ENCODE measurements at regions not wholly inside any gene's neighbourhood (a gene's known extent, or its start where the extent isn't known, plus 50 kb on each side); places are given as distances from the start of the nearest gene placed in this dataset.
A peak's percentile ranks its signal among the peaks of the same experiment; 100 is the strongest.

GRCh38 chr4:14237911-14238310 lies 610.4 kb upstream of the BOD1L1 start:
- no CpG with 5 or more reads among the region's 2 CpGs for WGBS (ENCODE audit: insufficient coverage, insufficient read length)

GRCh38 chr4:14241574-14241973 lies 614.0 kb upstream of the BOD1L1 start:
- no peak overlapping the region for H3K4me3 ChIP-seq (ENCODE audit: low read length)

More at GRCh38 chr4:14237911-14238310, 610.4 kb upstream of the BOD1L1 start:
- DNase-seq (ENCODE audit: low read depth, low spot score): no peak
- Histone ChIP-seq H3K27ac (ENCODE audit: low read length) (no peak overlapping the region), H3K27me3 (ENCODE audit: control insufficient read depth, insufficient read depth, low read length) (no peaks in the 10 kb centered on the region), H3K36me3 (ENCODE audit: control insufficient read depth, insufficient read depth, low read length) (no peaks in the 10 kb centered on the region), H3K9me3 (ENCODE audit: control insufficient read depth, insufficient read depth, low read length) (no peaks in the 10 kb centered on the region), H3K4me1 (ENCODE audit: control insufficient read depth, insufficient read depth, low read length) (no peaks in the 10 kb centered on the region), H3K4me3 (ENCODE audit: low read length) (no peak overlapping the region)

GRCh38 chr4:14247767-14248166 lies 620.2 kb upstream of the BOD1L1 start:
- no peak for DNase-seq (ENCODE audit: low read depth, low spot score)
- no CpG with 5 or more reads among the region's 3 CpGs for WGBS (ENCODE audit: insufficient coverage, insufficient read length)
- H3K27me3 ChIP-seq (ENCODE audit: control insufficient read depth, insufficient read depth, low read length): no peaks in the 10 kb centered on the region

More at GRCh38 chr4:14241574-14241973, 614.0 kb upstream of the BOD1L1 start:
- Histone ChIP-seq H3K9me3 (ENCODE audit: control insufficient read depth, insufficient read depth, low read length) (no peaks in the 10 kb centered on the region), H3K4me1 (ENCODE audit: control insufficient read depth, insufficient read depth, low read length) (no peaks in the 10 kb centered on the region), H3K27me3 (ENCODE audit: control insufficient read depth, insufficient read depth, low read length) (no peaks in the 10 kb centered on the region), H3K36me3 (ENCODE audit: control insufficient read depth, insufficient read depth, low read length) (no peaks in the 10 kb centered on the region), H3K27ac (ENCODE audit: low read length) (no peak overlapping the region)
- no peak for DNase-seq (ENCODE audit: low read depth, low spot score)
- no CpG with 5 or more reads among the region's 3 CpGs for WGBS (ENCODE audit: insufficient coverage, insufficient read length)

GRCh38 chr4:14249226-14249625 lies 621.7 kb upstream of the BOD1L1 start:
- no peak overlapping the region for H3K27ac ChIP-seq (ENCODE audit: low read length)
- DNase-seq (ENCODE audit: low read depth, low spot score): no peak
- no peaks in the 10 kb centered on the region for H3K9me3 ChIP-seq (ENCODE audit: control insufficient read depth, insufficient read depth, low read length)
- no peak overlapping the region for H3K4me3 ChIP-seq (ENCODE audit: low read length)
- no CpG with 5 or more reads among the region's 1 CpG for WGBS (ENCODE audit: insufficient coverage, insufficient read length)
- no peaks in the 10 kb centered on the region for H3K27me3 ChIP-seq (ENCODE audit: control insufficient read depth, insufficient read depth, low read length)
- H3K36me3 ChIP-seq (ENCODE audit: control insufficient read depth, insufficient read depth, low read length): no peaks in the 10 kb centered on the region
- H3K4me1 ChIP-seq (ENCODE audit: control insufficient read depth, insufficient read depth, low read length): no peaks in the 10 kb centered on the region

More at GRCh38 chr4:14247767-14248166, 620.2 kb upstream of the BOD1L1 start:
- Histone ChIP-seq H3K9me3 (ENCODE audit: control insufficient read depth, insufficient read depth, low read length) (no peaks in the 10 kb centered on the region), H3K4me1 (ENCODE audit: control insufficient read depth, insufficient read depth, low read length) (no peaks in the 10 kb centered on the region), H3K36me3 (ENCODE audit: control insufficient read depth, insufficient read depth, low read length) (no peaks in the 10 kb centered on the region), H3K27ac (ENCODE audit: low read length) (no peak overlapping the region), H3K4me3 (ENCODE audit: low read length) (no peak overlapping the region)

- WGBS (ENCODE audit: insufficient coverage, insufficient read length): no CpG with 5 or more reads among the region's 4 CpGs
- Histone ChIP-seq H3K9me3 (ENCODE audit: control insufficient read depth, insufficient read depth, low read length) (no peaks in the 10 kb centered on the region), H3K36me3 (ENCODE audit: control insufficient read depth, insufficient read depth, low read length) (no peaks in the 10 kb centered on the region), H3K4me1 (ENCODE audit: control insufficient read depth, insufficient read depth, low read length) (no peaks in the 10 kb centered on the region), H3K4me3 (ENCODE audit: low read length) (no peak overlapping the region), H3K27ac (ENCODE audit: low read length) (no peak overlapping the region), H3K27me3 (ENCODE audit: control insufficient read depth, insufficient read depth, low read length) (no peaks in the 10 kb centered on the region)
- peak; percentile 22 for DNase-seq (ENCODE audit: low read depth, low spot score)
Observed at GRCh38 chr4:14254252-14254651, 626.7 kb upstream of the BOD1L1 start.

- DNase-seq (ENCODE audit: low read depth, low spot score): no peak
Observed at GRCh38 chr4:14254926-14255325, 627.4 kb upstream of the BOD1L1 start.

GRCh38 chr4:14257903-14258302 lies 630.4 kb upstream of the BOD1L1 start:
- Histone ChIP-seq H3K4me1 (ENCODE audit: control insufficient read depth, insufficient read depth, low read length) (no peaks in the 10 kb centered on the region), H3K36me3 (ENCODE audit: control insufficient read depth, insufficient read depth, low read length) (no peaks in the 10 kb centered on the region), H3K27me3 (ENCODE audit: control insufficient read depth, insufficient read depth, low read length) (no peaks in the 10 kb centered on the region), H3K9me3 (ENCODE audit: control insufficient read depth, insufficient read depth, low read length) (no peaks in the 10 kb centered on the region), H3K27ac (ENCODE audit: low read length) (no peak overlapping the region), H3K4me3 (ENCODE audit: low read length) (no peak overlapping the region)
- no CpG with 5 or more reads among the region's 1 CpG for WGBS (ENCODE audit: insufficient coverage, insufficient read length)
- no peak for DNase-seq (ENCODE audit: low read depth, low spot score)

More at GRCh38 chr4:14254926-14255325, 627.4 kb upstream of the BOD1L1 start:
- WGBS (ENCODE audit: insufficient coverage, insufficient read length): no CpG with 5 or more reads among the region's 1 CpG
- Histone ChIP-seq H3K27me3 (ENCODE audit: control insufficient read depth, insufficient read depth, low read length) (no peaks in the 10 kb centered on the region), H3K4me3 (ENCODE audit: low read length) (no peak overlapping the region), H3K36me3 (ENCODE audit: control insufficient read depth, insufficient read depth, low read length) (no peaks in the 10 kb centered on the region), H3K9me3 (ENCODE audit: control insufficient read depth, insufficient read depth, low read length) (no peaks in the 10 kb centered on the region), H3K4me1 (ENCODE audit: control insufficient read depth, insufficient read depth, low read length) (no peaks in the 10 kb centered on the region), H3K27ac (ENCODE audit: low read length) (no peak overlapping the region)

GRCh38 chr4:14259936-14260335 lies 632.4 kb upstream of the BOD1L1 start:
- Histone ChIP-seq H3K36me3 (ENCODE audit: control insufficient read depth, insufficient read depth, low read length) (no peaks in the 10 kb centered on the region), H3K9me3 (ENCODE audit: control insufficient read depth, insufficient read depth, low read length) (no peaks in the 10 kb centered on the region), H3K4me1 (ENCODE audit: control insufficient read depth, insufficient read depth, low read length) (no peaks in the 10 kb centered on the region), H3K4me3 (ENCODE audit: low read length) (no peak overlapping the region), H3K27ac (ENCODE audit: low read length) (no peak overlapping the region), H3K27me3 (ENCODE audit: control insufficient read depth, insufficient read depth, low read length) (no peaks in the 10 kb centered on the region)
- DNase-seq (ENCODE audit: low read depth, low spot score): no peak
- WGBS (ENCODE audit: insufficient coverage, insufficient read length): no CpG with 5 or more reads among the region's 4 CpGs

GRCh38 chr4:14260591-14260990 lies 633.1 kb upstream of the BOD1L1 start:
- Histone ChIP-seq H3K27me3 (ENCODE audit: control insufficient read depth, insufficient read depth, low read length) (no peaks in the 10 kb centered on the region), H3K27ac (ENCODE audit: low read length) (no peak overlapping the region), H3K9me3 (ENCODE audit: control insufficient read depth, insufficient read depth, low read length) (no peaks in the 10 kb centered on the region), H3K4me1 (ENCODE audit: control insufficient read depth, insufficient read depth, low read length) (no peaks in the 10 kb centered on the region), H3K36me3 (ENCODE audit: control insufficient read depth, insufficient read depth, low read length) (no peaks in the 10 kb centered on the region), H3K4me3 (ENCODE audit: low read length) (no peak overlapping the region)
- no peak for DNase-seq (ENCODE audit: low read depth, low spot score)
- WGBS (ENCODE audit: insufficient coverage, insufficient read length): no CpG with 5 or more reads among the region's 3 CpGs

- Histone ChIP-seq H3K27ac (ENCODE audit: low read length) (no peak overlapping the region), H3K4me3 (ENCODE audit: low read length) (no peak overlapping the region), H3K4me1 (ENCODE audit: control insufficient read depth, insufficient read depth, low read length) (no peaks in the 10 kb centered on the region), H3K9me3 (ENCODE audit: control insufficient read depth, insufficient read depth, low read length) (no peaks in the 10 kb centered on the region), H3K27me3 (ENCODE audit: control insufficient read depth, insufficient read depth, low read length) (no peaks in the 10 kb centered on the region), H3K36me3 (ENCODE audit: control insufficient read depth, insufficient read depth, low read length) (no peaks in the 10 kb centered on the region)
- DNase-seq (ENCODE audit: low read depth, low spot score): no peak
- WGBS (ENCODE audit: insufficient coverage, insufficient read length): no CpG with 5 or more reads among the region's 4 CpGs
Observed at GRCh38 chr4:14262221-14262620, 634.7 kb upstream of the BOD1L1 start.

GRCh38 chr4:14264437-14264836 lies 636.9 kb upstream of the BOD1L1 start:
- no peaks in the 10 kb centered on the region for H3K9me3 ChIP-seq (ENCODE audit: control insufficient read depth, insufficient read depth, low read length)
- no CpG with 5 or more reads among the region's 4 CpGs for WGBS (ENCODE audit: insufficient coverage, insufficient read length)
- DNase-seq (ENCODE audit: low read depth, low spot score): no peak
- H3K4me3 ChIP-seq (ENCODE audit: low read length): no peak overlapping the region
- H3K27ac ChIP-seq (ENCODE audit: low read length): no peak overlapping the region
- no peaks in the 10 kb centered on the region for H3K36me3 ChIP-seq (ENCODE audit: control insufficient read depth, insufficient read depth, low read length)
- no peaks in the 10 kb centered on the region for H3K27me3 ChIP-seq (ENCODE audit: control insufficient read depth, insufficient read depth, low read length)
- no peaks in the 10 kb centered on the region for H3K4me1 ChIP-seq (ENCODE audit: control insufficient read depth, insufficient read depth, low read length)

Data from iPS DF 6.9 (cell line).